ENCODE measurements at regions not wholly inside any gene's neighbourhood (a gene's known extent, or its start where the extent isn't known, plus 50 kb on each side); places are given as distances from the start of the nearest gene placed in this dataset.
"Not testable (repeated sequence)": the region's sequence is repeated elsewhere in the genome, so short reads cannot be mapped to it uniquely, and the experiment has no call there.

DNA sequence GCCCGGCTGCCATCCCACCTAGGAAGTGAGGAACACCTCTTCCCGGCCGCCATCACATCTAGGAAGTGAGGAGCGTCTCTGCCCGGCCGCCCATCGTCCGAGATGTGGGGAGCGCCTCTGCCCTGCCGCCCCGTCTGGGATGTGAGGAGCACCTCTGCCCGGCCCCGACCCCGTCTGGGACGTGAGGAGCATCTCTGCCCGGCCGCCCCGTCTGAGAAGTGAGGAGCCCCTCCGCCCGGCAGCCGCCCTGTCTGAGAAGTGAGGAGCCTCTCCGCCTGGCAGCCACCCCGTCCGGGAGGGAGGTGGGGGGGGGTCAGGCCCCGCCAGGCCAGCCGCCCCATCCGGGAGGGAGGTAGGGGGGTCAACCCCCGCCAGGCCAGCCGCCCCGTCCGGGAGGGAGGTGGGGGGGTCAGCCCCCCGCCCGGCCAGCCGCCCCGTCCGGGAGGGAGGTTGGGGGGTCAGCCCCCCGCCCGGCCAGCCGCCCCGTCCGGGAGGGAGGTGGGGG, 330.0 kb downstream of the CBLN1 start:
- TF ChIP-seq, protein P1, sequence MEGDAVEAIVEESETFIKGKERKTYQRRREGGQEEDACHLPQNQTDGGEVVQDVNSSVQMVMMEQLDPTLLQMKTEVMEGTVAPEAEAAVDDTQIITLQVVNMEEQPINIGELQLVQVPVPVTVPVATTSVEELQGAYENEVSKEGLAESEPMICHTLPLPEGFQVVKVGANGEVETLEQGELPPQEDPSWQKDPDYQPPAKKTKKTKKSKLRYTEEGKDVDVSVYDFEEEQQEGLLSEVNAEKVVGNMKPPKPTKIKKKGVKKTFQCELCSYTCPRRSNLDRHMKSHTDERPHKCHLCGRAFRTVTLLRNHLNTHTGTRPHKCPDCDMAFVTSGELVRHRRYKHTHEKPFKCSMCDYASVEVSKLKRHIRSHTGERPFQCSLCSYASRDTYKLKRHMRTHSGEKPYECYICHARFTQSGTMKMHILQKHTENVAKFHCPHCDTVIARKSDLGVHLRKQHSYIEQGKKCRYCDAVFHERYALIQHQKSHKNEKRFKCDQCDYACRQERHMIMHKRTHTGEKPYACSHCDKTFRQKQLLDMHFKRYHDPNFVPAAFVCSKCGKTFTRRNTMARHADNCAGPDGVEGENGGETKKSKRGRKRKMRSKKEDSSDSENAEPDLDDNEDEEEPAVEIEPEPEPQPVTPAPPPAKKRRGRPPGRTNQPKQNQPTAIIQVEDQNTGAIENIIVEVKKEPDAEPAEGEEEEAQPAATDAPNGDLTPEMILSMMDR (IDR thresholded peaks at IDR 0.05) = not testable (repeated sequence)
- not testable (repeated sequence) for TF ChIP-seq POLR2A (IDR thresholded peaks at IDR 0.05)

Measured in uterus (tissue), 2 donors.